ENCODE measurements at regions not wholly inside any gene's neighbourhood (a gene's known extent, or its start where the extent isn't known, plus 50 kb on each side); places are given as distances from the start of the nearest gene placed in this dataset.
A peak's percentile ranks its signal among the peaks of the same experiment; 100 is the strongest.

DNA sequence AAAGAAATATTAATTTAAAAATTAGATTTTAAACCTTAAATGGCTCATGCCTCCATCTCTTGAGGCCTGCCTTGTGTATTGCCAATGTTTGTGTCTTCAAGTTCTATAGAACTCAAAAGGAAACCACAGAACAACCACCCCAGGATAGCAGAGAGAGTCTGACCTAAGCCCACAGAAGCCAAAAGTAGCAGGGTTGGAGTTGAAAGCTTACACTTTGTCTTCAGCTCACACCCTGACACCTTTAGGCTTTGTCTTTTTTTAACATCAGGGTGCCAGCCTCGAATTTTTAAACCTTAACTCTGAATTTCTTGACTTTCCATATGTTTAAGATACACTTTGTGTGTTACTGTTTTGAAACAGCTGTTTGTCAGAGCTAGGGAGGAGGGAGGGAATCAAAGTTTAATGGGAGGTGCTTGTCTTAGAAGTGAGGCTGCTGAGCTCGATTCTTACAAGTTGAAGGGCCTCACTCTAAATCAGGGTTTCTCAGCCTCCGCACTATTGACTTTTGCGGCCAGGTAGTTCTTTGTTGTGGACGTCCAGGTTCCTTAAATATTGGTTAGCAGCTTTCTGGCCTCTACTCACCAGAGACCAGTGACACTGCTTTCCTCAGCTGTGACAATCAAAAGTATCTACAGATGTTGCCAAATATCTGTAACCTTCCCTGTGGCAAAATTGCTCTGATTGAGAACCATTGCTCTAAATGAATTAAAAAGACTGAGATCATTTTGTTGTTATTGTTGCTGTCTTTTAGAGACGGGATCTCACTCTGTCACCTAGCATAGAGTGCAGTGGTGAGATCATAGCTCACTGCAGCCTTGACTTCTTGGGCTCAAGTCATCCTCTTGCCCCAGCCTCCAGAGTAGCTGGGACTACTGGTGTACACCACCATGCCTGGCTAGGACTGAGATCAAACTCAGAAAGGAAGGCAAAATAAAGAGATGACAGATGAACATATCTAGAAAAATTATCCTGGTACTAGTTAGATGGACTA lies 139.2 kb upstream of the EOMES start:
- DNase-seq (ENCODE audit: low read depth in 2 of 2): no peak

DNA sequence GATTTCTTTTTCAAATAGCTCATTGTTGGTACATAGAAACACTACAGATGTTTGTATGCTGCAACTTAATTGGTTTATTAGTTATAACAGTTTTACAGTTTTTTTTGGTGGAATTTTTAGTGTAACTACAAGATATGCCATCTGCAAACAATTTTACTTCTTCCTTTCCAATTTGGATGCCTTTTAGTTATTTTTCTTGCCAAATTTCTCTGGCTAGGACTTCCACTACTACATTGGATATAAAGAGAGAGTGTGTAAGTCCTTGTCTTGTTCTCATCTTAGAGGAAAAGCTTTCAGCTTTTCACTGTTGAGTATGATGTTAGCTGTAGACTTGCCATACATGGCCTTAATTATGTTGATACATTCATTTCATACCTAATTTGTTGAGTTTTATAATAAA lies 143.6 kb upstream of the EOMES start:
- no peak for DNase-seq (ENCODE audit: low read depth in 2 of 2)

DNA sequence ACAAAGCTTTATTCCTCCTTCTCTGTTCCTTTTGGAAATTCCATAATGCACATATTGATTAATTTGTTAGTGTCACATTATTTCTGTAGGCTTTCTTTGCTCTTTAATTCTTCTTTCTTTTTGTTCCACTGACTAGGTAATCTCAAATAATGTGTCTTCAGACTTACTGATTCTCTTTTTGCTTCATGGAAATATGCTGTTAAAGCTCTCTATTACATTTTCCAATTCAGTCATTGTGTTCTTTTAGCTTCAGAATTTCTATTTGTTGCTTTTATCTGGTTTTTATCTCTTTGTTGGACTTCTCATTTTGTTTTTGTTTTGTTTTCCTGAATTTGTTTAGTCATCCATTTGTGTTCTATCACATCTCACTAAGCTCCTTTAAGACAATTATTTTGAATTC lies 147.0 kb upstream of the EOMES start:
- DNase-seq (ENCODE audit: low read depth in 2 of 2): no peak

- DNase-seq (ENCODE audit: low read depth in 2 of 2): no peak
These were observed 155.2 kb upstream of the EOMES start for GRCh38 chr3:27877061-27878013.

- DNase-seq (ENCODE audit: low read depth in 2 of 2): no peak
These were observed 155.9 kb upstream of the EOMES start for GRCh38 chr3:27878014-27878383.

DNA sequence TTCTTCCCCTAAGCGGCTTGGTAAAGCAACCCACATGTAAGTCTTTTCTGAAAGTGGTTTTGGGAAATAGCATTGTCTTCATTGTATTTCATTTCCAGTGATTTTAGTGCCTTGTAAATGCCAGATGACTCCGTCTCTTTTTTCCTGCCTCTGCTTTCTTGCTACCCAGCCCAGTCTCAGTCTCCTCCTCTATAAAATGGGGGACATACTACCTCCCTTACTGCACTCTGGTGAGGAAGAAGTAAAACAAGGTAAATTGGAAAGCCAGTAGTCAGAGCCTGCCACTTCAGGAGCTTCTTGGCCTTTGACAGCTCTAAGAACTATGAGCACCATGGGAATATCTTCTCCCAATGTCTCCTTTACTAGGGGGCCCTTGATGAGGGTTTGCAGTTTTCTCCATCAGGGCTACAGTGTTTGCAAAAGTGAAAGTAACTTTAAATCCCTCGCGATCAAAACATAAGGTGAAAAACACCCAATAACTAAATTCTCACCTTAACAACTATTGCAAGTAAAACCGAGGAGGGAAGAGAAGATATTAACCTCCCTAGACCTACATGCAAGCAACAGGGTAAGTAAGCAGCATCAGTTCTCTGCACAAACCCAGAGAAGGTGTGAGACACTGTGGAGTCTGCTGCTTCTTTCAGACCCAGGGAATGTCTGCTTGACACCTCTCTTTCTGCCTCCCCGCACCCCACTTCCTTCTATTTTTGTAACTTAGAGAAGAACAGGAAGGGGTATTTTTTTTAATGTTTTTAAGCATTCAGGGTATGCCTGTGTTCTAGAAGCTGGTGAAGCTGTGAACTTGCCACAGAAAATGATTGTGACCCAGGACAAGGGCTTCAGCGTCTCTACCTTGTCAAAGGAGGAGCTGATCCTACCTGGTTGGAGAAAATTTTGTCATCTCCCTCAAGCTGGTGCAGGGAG lies 159.1 kb upstream of the EOMES start:
- peak in 1 of 2 donors; percentile 28 for DNase-seq (ENCODE audit: low read depth in 2 of 2)

- DNase-seq (ENCODE audit: low read depth in 2 of 2): no peak
These were observed 161.1 kb upstream of the EOMES start for GRCh38 chr3:27883266-27883665.

DNA sequence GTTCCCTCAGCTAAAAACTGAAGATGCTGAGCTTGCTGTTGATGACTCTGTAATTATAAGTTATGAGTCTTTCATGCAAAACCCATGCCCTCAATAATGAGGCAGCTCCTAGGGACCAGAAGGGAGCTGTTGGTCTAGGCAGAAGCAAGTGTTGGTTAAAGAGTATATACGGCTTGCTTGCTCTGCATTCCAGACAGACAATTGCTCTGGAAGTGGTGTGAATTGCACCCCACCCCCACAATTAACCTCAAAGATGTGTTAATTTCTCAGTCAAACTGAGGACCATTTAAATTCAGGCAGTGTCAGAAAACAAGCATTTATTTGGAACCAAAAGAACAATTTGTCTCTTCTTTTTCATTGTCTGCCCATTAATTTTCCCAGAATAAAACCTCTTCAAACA lies 163.5 kb upstream of the EOMES start:
- no peak for DNase-seq (ENCODE audit: low read depth in 2 of 2)

DNA sequence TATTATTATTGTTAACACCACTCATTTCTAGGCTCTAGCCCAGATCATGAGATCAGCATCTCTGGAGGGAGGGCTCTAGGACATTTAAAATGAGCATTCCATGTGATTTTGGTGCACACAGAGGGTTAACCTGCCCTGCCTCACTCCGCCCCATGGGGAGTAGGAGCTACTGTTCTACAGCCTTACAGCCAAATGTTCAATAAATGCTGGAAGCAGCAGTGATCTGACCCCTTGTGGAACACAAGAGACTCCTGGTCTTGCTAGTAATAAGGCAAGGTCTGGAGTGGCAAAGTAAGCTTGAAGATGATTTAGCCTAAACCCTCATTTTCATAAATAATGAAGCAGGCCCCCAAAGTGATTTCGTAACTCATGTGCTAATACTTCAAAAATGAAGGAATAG lies 166.4 kb upstream of the EOMES start:
- no peak for DNase-seq (ENCODE audit: low read depth in 2 of 2)

DNA sequence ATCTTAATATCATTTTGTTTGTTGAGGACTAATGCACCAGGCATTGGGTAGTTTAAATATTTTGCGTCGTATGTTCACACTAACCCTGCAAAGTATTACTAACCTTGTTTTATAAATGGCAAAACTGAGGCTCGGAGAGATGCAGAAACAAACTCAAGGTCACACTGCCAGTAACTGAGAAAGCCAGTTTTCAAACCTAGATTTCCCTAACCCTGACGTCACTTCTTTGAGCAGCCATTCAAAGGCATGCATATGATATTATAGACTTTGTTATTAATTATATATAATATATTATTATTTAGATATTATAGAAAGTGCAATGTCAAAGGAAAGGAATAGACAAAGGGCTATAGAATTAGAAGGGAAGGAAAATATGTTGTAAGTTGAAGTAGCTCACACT lies 167.6 kb upstream of the EOMES start:
- no peak for DNase-seq (ENCODE audit: low read depth in 2 of 2)

DNA sequence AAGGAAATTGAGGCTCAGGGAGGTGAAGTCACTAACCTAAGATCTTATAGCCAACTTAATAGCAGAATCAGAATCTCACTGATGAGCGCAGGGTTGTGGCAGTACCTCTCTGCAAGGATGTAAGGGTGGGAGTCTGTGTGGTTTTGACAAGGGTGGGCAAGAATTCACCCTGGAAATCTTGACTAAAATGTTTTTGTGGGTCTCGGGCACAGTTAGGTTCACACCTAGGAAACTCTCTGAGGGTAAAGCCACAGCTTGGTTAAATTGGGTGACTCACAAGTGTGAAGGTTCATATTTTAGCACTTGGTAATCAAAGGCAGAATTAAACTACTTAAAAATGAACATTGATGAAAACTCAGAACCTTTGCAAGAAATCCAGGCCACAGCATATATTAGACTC lies 178.2 kb upstream of the EOMES start:
- DNase-seq (ENCODE audit: low read depth in 2 of 2): peak; percentile 2 to 20

- DNase-seq (ENCODE audit: low read depth in 2 of 2): no peak
These were observed 181.3 kb upstream of the EOMES start for GRCh38 chr3:27903446-27903845.

GRCh38 chr3:27905625-27906024 lies 183.5 kb upstream of the EOMES start:
- peak in 1 of 2 donors; percentile 8 for DNase-seq (ENCODE audit: low read depth in 2 of 2)

DNA sequence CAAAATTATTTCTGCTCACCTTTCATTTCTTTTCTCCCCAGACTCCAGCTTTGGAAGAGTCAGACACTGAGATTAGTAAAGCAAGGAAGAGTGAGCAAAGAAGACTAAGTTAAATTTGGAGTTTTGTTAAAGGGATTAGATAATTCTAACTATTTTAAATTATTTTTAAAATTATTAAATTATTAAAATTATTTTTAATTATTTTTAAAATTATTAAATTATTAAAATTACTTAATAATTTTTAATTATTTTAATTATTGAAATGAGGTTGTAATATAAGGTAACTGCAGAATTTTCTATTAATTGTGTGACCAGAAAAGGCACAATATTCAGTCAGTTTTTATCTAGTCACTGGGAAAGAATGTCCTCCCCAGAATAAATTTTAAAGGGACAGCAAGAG lies 185.0 kb upstream of the EOMES start:
- DNase-seq (ENCODE audit: low read depth in 2 of 2): no peak

GRCh38 chr3:27907929-27908328 lies 185.8 kb upstream of the EOMES start:
- no peak for DNase-seq (ENCODE audit: low read depth in 2 of 2)

DNA sequence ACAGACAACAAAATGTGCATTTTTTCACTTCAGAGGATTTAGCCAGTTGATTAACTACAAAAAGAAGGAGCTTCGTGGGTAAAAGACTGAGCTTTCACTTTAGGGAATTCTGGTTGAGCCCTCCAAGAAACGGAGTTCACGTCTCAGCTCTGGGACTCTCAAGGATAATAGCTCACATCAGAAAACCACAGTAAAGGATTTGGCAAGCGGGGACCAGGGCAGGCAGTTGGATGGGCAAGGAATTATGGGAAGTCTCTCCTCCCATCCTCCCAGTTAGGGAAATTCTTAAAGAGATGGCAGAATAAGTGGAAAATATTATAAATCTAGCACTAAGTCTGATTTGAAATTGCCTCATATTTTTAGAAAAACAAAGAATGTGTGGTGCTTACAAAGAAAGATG lies 188.3 kb upstream of the EOMES start:
- no peak for DNase-seq (ENCODE audit: low read depth in 2 of 2)

- DNase-seq (ENCODE audit: low read depth in 2 of 2): no peak
These were observed 192.1 kb upstream of the EOMES start for GRCh38 chr3:27914199-27914598.

DNA sequence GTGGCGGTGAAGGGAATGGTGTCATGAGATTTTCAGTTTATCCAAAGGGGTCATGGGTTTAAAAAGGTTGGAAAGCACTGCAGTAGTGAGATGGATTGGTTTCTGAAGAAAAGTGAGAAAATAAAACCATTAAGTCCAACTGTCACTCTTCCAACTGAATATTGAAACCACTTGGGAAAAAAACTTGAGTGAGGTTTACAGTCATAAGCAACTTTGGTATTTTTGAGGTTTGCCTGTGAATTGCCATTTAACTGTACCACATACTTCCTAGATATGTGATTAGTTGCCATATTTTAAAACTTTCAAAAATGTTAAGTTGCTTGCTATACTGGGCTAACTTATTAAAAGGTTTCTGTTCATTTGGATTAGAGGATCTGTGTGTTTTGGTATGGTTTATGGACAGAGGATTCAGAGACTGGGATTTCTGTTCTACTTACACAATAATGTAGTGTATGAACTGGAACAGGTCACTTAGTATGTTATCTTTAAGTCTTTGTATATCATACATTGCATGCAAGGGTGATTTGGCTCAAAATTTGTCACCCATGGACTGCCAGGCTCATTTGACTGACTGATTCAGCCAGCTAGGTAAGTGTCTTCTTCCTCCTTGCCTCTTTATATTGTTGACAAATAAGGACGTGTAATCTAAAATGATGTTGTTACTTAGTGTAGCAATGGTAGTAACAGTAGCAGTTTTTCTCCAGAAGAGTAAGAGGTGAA lies 201.4 kb upstream of the EOMES start:
- DNase-seq (ENCODE audit: low read depth in 2 of 2): no peak

GRCh38 chr3:27927882-27928281 lies 205.8 kb upstream of the EOMES start:
- no peak for DNase-seq (ENCODE audit: low read depth in 2 of 2)

DNA sequence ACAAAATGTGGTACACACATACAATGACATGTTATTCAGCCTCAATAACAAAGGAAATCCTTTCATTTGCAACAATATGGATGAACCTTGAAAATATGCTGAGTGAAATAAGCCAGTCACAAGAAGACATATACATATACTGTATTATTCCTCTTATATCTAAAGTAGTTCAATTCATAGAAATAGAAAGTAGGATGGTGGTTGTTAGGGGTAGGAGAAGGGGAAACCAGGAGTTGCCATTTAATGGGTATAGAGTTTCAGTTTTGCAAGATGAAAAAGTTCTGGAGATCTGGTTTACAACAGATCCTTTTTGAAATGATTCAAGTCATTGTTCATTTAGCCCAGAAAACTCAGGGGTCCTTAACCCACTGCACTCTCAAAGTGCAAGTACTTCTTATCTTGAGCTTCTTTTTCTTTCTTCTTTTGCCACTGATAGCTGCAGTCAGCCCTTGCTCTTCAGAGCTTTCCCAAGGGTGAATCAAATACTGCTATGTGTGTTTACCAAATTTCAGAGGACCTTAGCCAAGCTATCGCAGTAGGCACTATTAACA lies 208.0 kb upstream of the EOMES start:
- DNase-seq (ENCODE audit: low read depth in 2 of 2): no peak

GRCh38 chr3:27935492-27935891 lies 213.4 kb upstream of the EOMES start:
- DNase-seq (ENCODE audit: low read depth in 2 of 2): no peak
